ENCODE measurements at regions not wholly inside any gene's neighbourhood (a gene's known extent, or its start where the extent isn't known, plus 50 kb on each side); places are given as distances from the start of the nearest gene placed in this dataset.
"Not testable (repeated sequence)": the region's sequence is repeated elsewhere in the genome, so short reads cannot be mapped to it uniquely, and the experiment has no call there.

- in situ Hi-C loops (cut with MboI; ENCODE audit: low sequenced_read_pairs) = no loop called here
Measured at GRCh38 chr3:118803096-118803476, 231.6 kb downstream of the IGSF11 start.

- in situ Hi-C loops (cut with MboI; ENCODE audit: low sequenced_read_pairs) = no loop called here
Measured at GRCh38 chr3:118805007-118805406, 229.6 kb downstream of the IGSF11 start.

GRCh38 chr3:118806423-118806822 lies 228.2 kb downstream of the IGSF11 start:
- in situ Hi-C loops (cut with MboI; ENCODE audit: low sequenced_read_pairs) = no loop called here

- in situ Hi-C loops (cut with MboI; ENCODE audit: low sequenced_read_pairs) = not testable (repeated sequence)
Measured at GRCh38 chr3:118807349-118807748, 227.3 kb downstream of the IGSF11 start.

GRCh38 chr3:118808723-118809122 lies 225.9 kb downstream of the IGSF11 start:
- in situ Hi-C loops (cut with MboI; ENCODE audit: low sequenced_read_pairs) = no loop called here

GRCh38 chr3:118809696-118810498 lies 224.7 kb downstream of the IGSF11 start:
- in situ Hi-C loops (cut with MboI; ENCODE audit: low sequenced_read_pairs) = no loop called here

GRCh38 chr3:118810499-118811035 lies 224.1 kb downstream of the IGSF11 start:
- in situ Hi-C loops (cut with MboI; ENCODE audit: low sequenced_read_pairs) = no loop called here

GRCh38 chr3:118811236-118811732 lies 223.4 kb downstream of the IGSF11 start:
- in situ Hi-C loops (cut with MboI; ENCODE audit: low sequenced_read_pairs) = no loop called here

GRCh38 chr3:118813472-118813871 lies 221.2 kb downstream of the IGSF11 start:
- in situ Hi-C loops (cut with MboI; ENCODE audit: low sequenced_read_pairs) = no loop called here

GRCh38 chr3:118817748-118818165 lies 216.9 kb downstream of the IGSF11 start:
- in situ Hi-C loops (cut with MboI; ENCODE audit: low sequenced_read_pairs) = no loop called here

- in situ Hi-C loops (cut with MboI; ENCODE audit: low sequenced_read_pairs) = no loop called here
Measured at GRCh38 chr3:118818386-118818785, 216.3 kb downstream of the IGSF11 start.

- in situ Hi-C loops (cut with MboI; ENCODE audit: low sequenced_read_pairs) = no loop called here
Measured at GRCh38 chr3:118823626-118824025, 211.0 kb downstream of the IGSF11 start.

GRCh38 chr3:118827446-118827845 lies 207.2 kb downstream of the IGSF11 start:
- in situ Hi-C loops (cut with MboI; ENCODE audit: low sequenced_read_pairs) = no loop called here

GRCh38 chr3:118828351-118828750 lies 206.3 kb downstream of the IGSF11 start:
- in situ Hi-C loops (cut with MboI; ENCODE audit: low sequenced_read_pairs) = no loop called here

GRCh38 chr3:118833075-118833474 lies 201.6 kb downstream of the IGSF11 start:
- in situ Hi-C loops (cut with MboI; ENCODE audit: low sequenced_read_pairs) = no loop called here

GRCh38 chr3:118838871-118839270 lies 195.8 kb downstream of the IGSF11 start:
- in situ Hi-C loops (cut with MboI; ENCODE audit: low sequenced_read_pairs) = no loop called here

- in situ Hi-C loops (cut with MboI; ENCODE audit: low sequenced_read_pairs) = no loop called here
Measured at GRCh38 chr3:118842147-118842863, 192.3 kb downstream of the IGSF11 start.

- in situ Hi-C loops (cut with MboI; ENCODE audit: low sequenced_read_pairs) = no loop called here
Measured at GRCh38 chr3:118846176-118846575, 188.5 kb downstream of the IGSF11 start.
